Spleen (tissue), 11 donors: ENCODE measurements at regions not wholly inside any gene's neighbourhood (a gene's known extent, or its start where the extent isn't known, plus 50 kb on each side); places are given as distances from the start of the nearest gene placed in this dataset.
A peak's percentile ranks its signal among the peaks of the same experiment; 100 is the strongest.

Source experiments
- DNase-seq: peaks from one replicate; pipeline ENCODE4 v3.0.0-alpha.2; 2020
- H3K27ac ChIP-seq, 8 donors: fragments of 200-600 bp; sonication (generic) in 7 of 8; 1 replicate in 4 of 8; 2 replicates in 4 of 8; pipeline versions ENCODE4 v1.5.0 to v1.8.0; 2016 to 2021; ENCODE audit warnings: inconsistent platforms in 4 of 8, mild to moderate bottlenecking in 4 of 8, moderate library complexity in 1 of 8
- H3K27me3 ChIP-seq, 7 donors: fragments of 200-600 bp; sonication (generic) in 6 of 7; replicated peaks in 1 of 7; 1 replicate in 4 of 7; 2 replicates in 3 of 7; pipeline versions ENCODE4 v1.5.0 to v1.8.0; 2016 to 2021; ENCODE audit warnings: inconsistent platforms in 3 of 7, mild to moderate bottlenecking in 1 of 7
- H3K36me3 ChIP-seq, 6 donors: fragments of 200-600 bp; sonication (generic) in 5 of 6; 1 replicate in 4 of 6; 2 replicates in 2 of 6; pipeline versions ENCODE4 v1.5.0 to v1.8.0; 2016 to 2021; ENCODE audit warnings: inconsistent platforms in 2 of 6
- H3K4me1 ChIP-seq, 6 donors: fragments of 200-600 bp; sonication (generic) in 5 of 6; 1 replicate in 3 of 6; 2 replicates in 3 of 6; pipeline versions ENCODE4 v1.5.0 to v1.8.0; 2016 to 2021; ENCODE audit warnings: inconsistent platforms in 3 of 6
- H3K4me3 ChIP-seq, 8 donors: fragments of 200-600 bp; sonication (generic) in 7 of 8; 1 replicate in 4 of 8; 2 replicates in 4 of 8; pipeline versions ENCODE4 v1.5.0 to v1.8.0; 2016 to 2021; ENCODE audit warnings: inconsistent platforms in 4 of 8, mild to moderate bottlenecking in 4 of 8, moderate library complexity in 2 of 8
- H3K9me3 ChIP-seq, 8 donors: fragments of 200-600 bp; sonication (generic) in 7 of 8; 1 replicate in 4 of 8; 2 replicates in 4 of 8; pipeline versions ENCODE4 v1.5.0 to v1.8.0; 2016 to 2021; ENCODE audit warnings: inconsistent platforms in 4 of 8
- CTCF ChIP-seq, 11 experiments: fragments of 200-600 bp in 7 of 11; fragments of 450-650 bp in 4 of 11; sonication (generic) in 4 of 11; IDR thresholded peaks in 8 of 11; conservative IDR thresholded peaks in 3 of 11; 1 replicate in 7 of 11; 2 replicates in 4 of 11; pipeline versions ENCODE4 v1.4.0 to v1.8.0; 2016 to 2021; ENCODE audit warnings: antibody characterized with exemption in 11 of 11, inconsistent platforms in 4 of 11, mild to moderate bottlenecking in 1 of 11
- POLR2A ChIP-seq, 3 donors: fragments of 450-650 bp; IDR thresholded peaks; one replicate each; pipeline ENCODE4 v1.5.1; 2017; ENCODE audit warnings: antibody characterized with exemption in 3 of 3, mild to moderate bottlenecking in 1 of 3
- POLR2AphosphoS5 ChIP-seq, 3 donors: sonication (generic); formaldehyde crosslinking; IDR thresholded peaks; one replicate each; pipeline ENCODE4 v1.5.1; 2017; ENCODE audit warnings: antibody characterized with exemption in 3 of 3
- WGBS, 5 donors: extraction: QIAGEN DNeasy Blood & Tissue Kit in 3 of 5; methylation state at CpG; one replicate each; pipeline versions ENCODE4 v1.1.5 to v1.1.7; 2013 to 2018; 5-methylcytosine and 5-hydroxymethylcytosine counted together
- intact Hi-C: fragments of 100-400 bp; cut with DNase I; formaldehyde crosslinking; loops from one replicate; pipeline ENCODE4 v1.15.0; 2023; ENCODE audit warnings: low total_unique reads
- donor health status: healthy with polysubstance abuse.
- donor health status: DM: no; HTN: no; CAD: no; lungs with moderate emphysema.
- donor health status: DM: no; HTN: no; CAD: no.
- donor health status: Bipolar disorder and iron deficiency.
- donor health status: healthy.
- donor health status: DM: no; HTN: no; CAD: no.
- donor health status: DM: yes; HTN: yes; CAD: no.

GRCh38 chr1:229037806-229038405, 233.0 kb upstream of the RAB4A start:
- Histone ChIP-seq H3K4me1 (peaks cover 0 to 49% (median 32%) of the 10 kb centered on the region in 6 donors), H3K9me3 (no peaks in the 10 kb centered on the region), H3K27me3 (no peaks in the 10 kb centered on the region), H3K4me3 (no peak overlapping the region), H3K27ac (no peak overlapping the region), H3K36me3 (no peaks in the 10 kb centered on the region)
- no peak for DNase-seq
- TF ChIP-seq POLR2AphosphoS5 (IDR thresholded peaks at IDR 0.05) (no peak), POLR2A (IDR thresholded peaks at IDR 0.05) (no peak), CTCF (IDR thresholded peaks at IDR 0.05 in 8 of 11, conservative IDR thresholded peaks at IDR 0.05 in 3 of 11) (no peak)
- intact Hi-C loops: no loop called here
- 89 to 96% (median 93%) methylated on average over 4 of the region's 4 CpGs for WGBS, 5 donors

GRCh38 chr1:229040630-229041358, 230.1 kb upstream of the RAB4A start:
- H3K36me3 ChIP-seq: no peaks in the 10 kb centered on the region
- WGBS, 5 donors: 82 to 91% (median 88%) methylated on average over 6 of the region's 6 CpGs

GRCh38 chr1:229041946-229042345, 229.0 kb upstream of the RAB4A start:
- Histone ChIP-seq H3K27me3 (no peaks in the 10 kb centered on the region), H3K9me3 (no peaks in the 10 kb centered on the region), H3K4me1 (peaks cover 0 to 22% (median 2%) of the 10 kb centered on the region in 6 donors), H3K36me3 (no peaks in the 10 kb centered on the region), H3K27ac (peak overlapping the region in 1 of 8 donors; percentile 59), H3K4me3 (no peak overlapping the region)
- intact Hi-C loops: no loop called here
- 79 to 88% (median 82%) methylated on average over 9 of the region's 9 CpGs for WGBS, 5 donors
- DNase-seq: no peak
- no peak for TF ChIP-seq CTCF (IDR thresholded peaks at IDR 0.05 in 8 of 11, conservative IDR thresholded peaks at IDR 0.05 in 3 of 11)
- TF ChIP-seq POLR2AphosphoS5 (IDR thresholded peaks at IDR 0.05): no peak
- no peak for TF ChIP-seq POLR2A (IDR thresholded peaks at IDR 0.05)

More at GRCh38 chr1:229040630-229041358, 230.1 kb upstream of the RAB4A start:
- intact Hi-C loops: no loop called here
- TF ChIP-seq POLR2A (IDR thresholded peaks at IDR 0.05): no peak
- no peak for TF ChIP-seq CTCF (IDR thresholded peaks at IDR 0.05 in 8 of 11, conservative IDR thresholded peaks at IDR 0.05 in 3 of 11)
- no peak for TF ChIP-seq POLR2AphosphoS5 (IDR thresholded peaks at IDR 0.05)
- Histone ChIP-seq H3K4me3 (no peak overlapping the region), H3K9me3 (no peaks in the 10 kb centered on the region), H3K27me3 (no peaks in the 10 kb centered on the region), H3K27ac (peak overlapping the region in 1 of 8 donors; percentile 12), H3K4me1 (peaks cover 0 to 33% (median 8%) of the 10 kb centered on the region in 6 donors)
- no peak for DNase-seq

- Histone ChIP-seq H3K27ac (peak overlapping the region in 3 of 8 donors; percentile 1 to 59 (median 48)), H3K27me3 (no peaks in the 10 kb centered on the region), H3K4me1 (peaks cover 0 to 19% (median 2%) of the 10 kb centered on the region in 6 donors), H3K9me3 (no peaks in the 10 kb centered on the region), H3K36me3 (no peaks in the 10 kb centered on the region), H3K4me3 (no peak overlapping the region)
- 62 to 91% (median 68%) methylated on average over 4 of the region's 4 CpGs for WGBS, 5 donors
- DNase-seq: no peak
- intact Hi-C loops: no loop called here
- TF ChIP-seq POLR2A (IDR thresholded peaks at IDR 0.05): no peak
- TF ChIP-seq CTCF (IDR thresholded peaks at IDR 0.05 in 8 of 11, conservative IDR thresholded peaks at IDR 0.05 in 3 of 11): no peak
- no peak for TF ChIP-seq POLR2AphosphoS5 (IDR thresholded peaks at IDR 0.05)
Measured at GRCh38 chr1:229042482-229042881, 228.4 kb upstream of the RAB4A start.
